ENCODE measurements at regions not wholly inside any gene's neighbourhood (a gene's known extent, or its start where the extent isn't known, plus 50 kb on each side); places are given as distances from the start of the nearest gene placed in this dataset.
"Not testable (repeated sequence)": the region's sequence is repeated elsewhere in the genome, so short reads cannot be mapped to it uniquely, and the experiment has no call there.

GRCh38 chr19:34094960-34095359, 77.3 kb upstream of the LSM14A start:
- Histone ChIP-seq H3K27ac (no peak overlapping the region), H3K9me3 (no peaks in the 10 kb centered on the region), H3K27me3 (no peaks in the 10 kb centered on the region), H3K4me3 (no peak overlapping the region), H3K36me3 (no peaks in the 10 kb centered on the region), H3K4me1 (peaks cover 0 to 5% (median 0%) of the 10 kb centered on the region in 4 donors)
- DNase-seq (ENCODE audit: low spot score in 2 of 2), result no peak
- WGBS, 2 donors, result 53 to 55% methylated on average over 3 of the region's 3 CpGs
- TF ChIP-seq EP300 (IDR thresholded peaks at IDR 0.05) (no peak), CTCF (IDR thresholded peaks at IDR 0.05) (no peak), POLR2A (IDR thresholded peaks at IDR 0.05) (no peak)

GRCh38 chr19:34095411-34095810, 76.9 kb upstream of the LSM14A start:
- WGBS, 2 donors, result 94 to 95% methylated on average over 5 of the region's 5 CpGs
- H3K36me3 ChIP-seq; H3K4me1 ChIP-seq; DNase-seq (ENCODE audit: low spot score in 2 of 2); H3K4me3 ChIP-seq; H3K27ac ChIP-seq; H3K27me3 ChIP-seq; H3K9me3 ChIP-seq: not testable (repeated sequence)

- Histone ChIP-seq H3K9me3 (no peaks in the 10 kb centered on the region), H3K4me3 (no peak overlapping the region), H3K27ac (no peak overlapping the region), H3K36me3 (no peaks in the 10 kb centered on the region), H3K27me3 (no peaks in the 10 kb centered on the region), H3K4me1 (peaks cover 0 to 5% (median 0%) of the 10 kb centered on the region in 4 donors)
- no peak for DNase-seq (ENCODE audit: low spot score in 2 of 2)
- 20 to 22% methylated on average over 14 of the region's 14 CpGs for WGBS, 2 donors
- TF ChIP-seq POLR2A (IDR thresholded peaks at IDR 0.05) (no peak), CTCF (IDR thresholded peaks at IDR 0.05) (peak; percentile 39 to 64 (median 56))
These were observed 76.0 kb upstream of the LSM14A start for GRCh38 chr19:34096020-34096915.

GRCh38 chr19:34104096-34104495, 68.2 kb upstream of the LSM14A start:
- Histone ChIP-seq H3K4me1 (no peaks in the 10 kb centered on the region), H3K4me3 (no peak overlapping the region), H3K9me3 (no peaks in the 10 kb centered on the region), H3K27ac (no peak overlapping the region), H3K36me3 (no peaks in the 10 kb centered on the region), H3K27me3 (no peaks in the 10 kb centered on the region)
- TF ChIP-seq CTCF (IDR thresholded peaks at IDR 0.05), result no peak
- TF ChIP-seq POLR2A (IDR thresholded peaks at IDR 0.05), result no peak
- TF ChIP-seq EP300 (IDR thresholded peaks at IDR 0.05), result no peak
- DNase-seq (ENCODE audit: low spot score in 2 of 2), result no peak
- 62 to 63% methylated on average over 5 of the region's 5 CpGs for WGBS, 2 donors

- Histone ChIP-seq H3K27ac (no peak overlapping the region), H3K36me3 (no peaks in the 10 kb centered on the region), H3K4me3 (no peak overlapping the region), H3K4me1 (no peaks in the 10 kb centered on the region), H3K27me3 (no peaks in the 10 kb centered on the region), H3K9me3 (no peaks in the 10 kb centered on the region)
- no peak for DNase-seq (ENCODE audit: low spot score in 2 of 2)
- 43 to 50% methylated on average over 5 of the region's 5 CpGs for WGBS, 2 donors
- TF ChIP-seq EP300 (IDR thresholded peaks at IDR 0.05), result no peak
These were observed 67.7 kb upstream of the LSM14A start for GRCh38 chr19:34104557-34104956.

GRCh38 chr19:34109596-34109995, 62.7 kb upstream of the LSM14A start:
- no peak for TF ChIP-seq POLR2A (IDR thresholded peaks at IDR 0.05)
- TF ChIP-seq EP300 (IDR thresholded peaks at IDR 0.05), result no peak
- TF ChIP-seq CTCF (IDR thresholded peaks at IDR 0.05), result no peak
- Histone ChIP-seq H3K9me3 (no peaks in the 10 kb centered on the region), H3K4me3 (no peak overlapping the region), H3K4me1 (no peaks in the 10 kb centered on the region), H3K27me3 (peaks cover 0 to 3% of the 10 kb centered on the region in 2 donors), H3K27ac (no peak overlapping the region), H3K36me3 (no peaks in the 10 kb centered on the region)
- 19 to 26% methylated on average over 3 of the region's 3 CpGs for WGBS, 2 donors
- DNase-seq (ENCODE audit: low spot score in 2 of 2), result no peak
